ENCODE measurements at regions not wholly inside any gene's neighbourhood (a gene's known extent, or its start where the extent isn't known, plus 50 kb on each side); places are given as distances from the start of the nearest gene placed in this dataset.

GRCh38 chr4:188949596-188949995 lies 810.4 kb downstream of the TRIML1 start:
- TF ChIP-seq CTCF (conservative IDR thresholded peaks at IDR 0.05; ENCODE audit: low read length): no peak
- no peak for DNase-seq (ENCODE audit: low read depth)
- no peak overlapping the region for H3K4me3 ChIP-seq (ENCODE audit: low read length)

GRCh38 chr4:188955066-188955465 lies 815.8 kb downstream of the TRIML1 start:
- no peak overlapping the region for H3K4me3 ChIP-seq (ENCODE audit: low read length)
- no peak for DNase-seq (ENCODE audit: low read depth)
- no peak for TF ChIP-seq CTCF (conservative IDR thresholded peaks at IDR 0.05; ENCODE audit: low read length)

GRCh38 chr4:188956566-188956965 lies 817.3 kb downstream of the TRIML1 start:
- no peak for DNase-seq (ENCODE audit: low read depth)
- H3K4me3 ChIP-seq (ENCODE audit: low read length): no peak overlapping the region
- TF ChIP-seq CTCF (conservative IDR thresholded peaks at IDR 0.05; ENCODE audit: low read length): no peak

- no peak for TF ChIP-seq CTCF (conservative IDR thresholded peaks at IDR 0.05; ENCODE audit: low read length)
- DNase-seq (ENCODE audit: low read depth): no peak
- no peak overlapping the region for H3K4me3 ChIP-seq (ENCODE audit: low read length)
Measured at GRCh38 chr4:188958346-188958745, 819.1 kb downstream of the TRIML1 start.

GRCh38 chr4:188959424-188959823 lies 820.2 kb downstream of the TRIML1 start:
- H3K4me3 ChIP-seq (ENCODE audit: low read length): no peak overlapping the region
- no peak for TF ChIP-seq CTCF (conservative IDR thresholded peaks at IDR 0.05; ENCODE audit: low read length)
- no peak for DNase-seq (ENCODE audit: low read depth)

GRCh38 chr4:188960411-188961093 lies 821.3 kb downstream of the TRIML1 start:
- DNase-seq (ENCODE audit: low read depth): no peak
- H3K4me3 ChIP-seq (ENCODE audit: low read length): no peak overlapping the region
- TF ChIP-seq CTCF (conservative IDR thresholded peaks at IDR 0.05; ENCODE audit: low read length): no peak

GRCh38 chr4:188971125-188971524 lies 831.9 kb downstream of the TRIML1 start:
- TF ChIP-seq CTCF (conservative IDR thresholded peaks at IDR 0.05; ENCODE audit: low read length): peak; percentile 44
- peak; percentile 14 for DNase-seq (ENCODE audit: low read depth)
- no peak overlapping the region for H3K4me3 ChIP-seq (ENCODE audit: low read length)

Data from AG10803 (cell line).